Natural killer cell (primary cell): ENCODE measurements at regions not wholly inside any gene's neighbourhood (a gene's known extent, or its start where the extent isn't known, plus 50 kb on each side); places are given as distances from the start of the nearest gene placed in this dataset.
A peak's percentile ranks its signal among the peaks of the same experiment; 100 is the strongest.
"Not testable (repeated sequence)": the region's sequence is repeated elsewhere in the genome, so short reads cannot be mapped to it uniquely, and the experiment has no call there.

Experiments used
- ATAC-seq, 3 donors: fragments of 150-1000 bp in 2 of 3; fragments of 200-7000 bp in 1 of 3; cut with Tn5 transposase; 1 replicate in 1 of 3; 2 replicates in 2 of 3; pipeline ENCODE4 v1.10.0; 2021; ENCODE audit warnings: mild to moderate bottlenecking in 2 of 3, moderate library complexity in 2 of 3
- DNase-seq, 2 donors: peaks; one replicate each; pipeline versions ENCODE4 v3.0.0 to v3.0.0-alpha.2; 2013 to 2021; ENCODE audit warnings: mixed read lengths in 1 of 2
- H3K27ac ChIP-seq: one replicate; pipeline ENCODE4 v1.5.1; 2013; ENCODE audit warnings: mild to moderate bottlenecking, low read length
- H3K27me3 ChIP-seq: one replicate; pipeline ENCODE4 v1.6.1; 2013; ENCODE audit warnings: low read length; ENCODE audit not compliant: control insufficient read depth, insufficient read depth
- H3K36me3 ChIP-seq: one replicate; pipeline ENCODE4 v1.6.1; 2013; ENCODE audit warnings: low read length; ENCODE audit not compliant: control insufficient read depth, insufficient read depth
- H3K4me1 ChIP-seq: one replicate; pipeline ENCODE4 v1.6.1; 2013; ENCODE audit warnings: low read length; ENCODE audit not compliant: control insufficient read depth, insufficient read depth
- H3K4me3 ChIP-seq: one replicate; pipeline ENCODE4 v1.5.1; 2013; ENCODE audit warnings: low read length
- H3K9me3 ChIP-seq: one replicate; pipeline ENCODE4 v1.6.1; 2013; ENCODE audit warnings: low read length; ENCODE audit not compliant: control insufficient read depth, insufficient read depth
- H3K27ac Mint-ChIP-seq, 2 donors: one replicate each; pipeline ENCODE4 v1.8.0; 2022; ENCODE audit warnings: mild to moderate bottlenecking in 2 of 2, mixed read lengths in 2 of 2, moderate library complexity in 1 of 2
- H3K27me3 Mint-ChIP-seq, 2 donors: one replicate each; pipeline ENCODE4 v1.8.0; 2022; ENCODE audit warnings: low read depth in 2 of 2, mixed read lengths in 2 of 2
- H3K36me3 Mint-ChIP-seq: one replicate; pipeline ENCODE4 v1.8.0; 2022; ENCODE audit warnings: mixed read lengths
- H3K4me1 Mint-ChIP-seq, 2 donors: one replicate each; pipeline ENCODE4 v1.8.0; 2022; ENCODE audit warnings: mixed read lengths in 2 of 2
- H3K4me3 Mint-ChIP-seq: one replicate; pipeline ENCODE4 v1.8.0; 2022; ENCODE audit warnings: mild to moderate bottlenecking, moderate library complexity, mixed read lengths
- H3K9me3 Mint-ChIP-seq, 2 donors: one replicate each; pipeline ENCODE4 v1.8.0; 2022; ENCODE audit warnings: mixed read lengths in 2 of 2
- WGBS: methylation state at CpG from one replicate; pipeline ENCODE4 v1.1.7; 2013; ENCODE audit warnings: missing lambda C conversion rate; ENCODE audit not compliant: insufficient coverage; 5-methylcytosine and 5-hydroxymethylcytosine counted together
- intact Hi-C: fragments of 100-400 bp; cut with micrococcal nuclease; formaldehyde crosslinking; loops from one replicate; pipeline ENCODE4 v1.14.2; 2022
- TF ChIP-seq, protein P1 (sequence below): fragments of 200-600 bp; IDR thresholded peaks from one replicate; pipeline ENCODE4 v1.8.0; 2022; ENCODE audit warnings: antibody characterized with exemption

DNA sequence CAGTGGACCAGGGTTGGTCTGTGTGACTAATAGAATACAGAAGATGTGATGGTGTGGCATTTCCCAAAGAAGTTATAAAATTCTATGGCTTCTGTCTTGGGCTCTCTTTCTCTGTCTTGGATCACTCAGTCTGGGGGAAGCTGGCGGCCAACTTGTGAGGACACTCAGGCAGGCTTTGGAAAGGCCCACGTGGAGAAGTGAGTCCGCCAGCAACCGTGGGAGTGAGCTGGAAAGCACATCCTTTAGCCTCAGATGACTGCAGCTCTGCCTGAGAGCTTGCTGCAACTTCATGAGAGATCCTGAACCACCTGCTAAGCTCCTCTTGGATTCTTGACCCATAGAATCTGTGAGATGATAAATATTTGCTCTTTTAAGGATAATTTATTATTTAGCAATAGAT lies 72.0 kb upstream of the RASGRP1 start:
- intact Hi-C loops = no loop called here
- peaks cover 18 to 28% of the 10 kb centered on the region in 2 donors for H3K4me1 Mint-ChIP-seq

DNA sequence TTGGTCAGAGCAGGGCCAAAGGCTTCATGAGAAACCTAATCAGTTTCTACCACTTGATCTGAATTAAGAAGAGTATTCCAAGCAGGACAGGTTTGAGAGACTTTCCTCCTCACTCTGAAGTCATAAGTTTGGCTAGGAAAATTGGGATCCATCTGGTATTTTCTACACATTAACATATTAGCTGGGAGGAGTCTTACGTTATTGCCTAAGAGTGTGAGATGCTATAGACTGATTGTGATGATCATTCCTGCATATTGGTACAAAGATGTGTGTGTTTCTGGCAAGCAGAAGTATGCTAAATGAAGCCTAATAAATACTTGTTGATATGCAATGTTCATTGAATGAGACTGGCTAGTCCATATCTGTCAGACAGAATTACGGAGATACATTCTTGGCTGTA lies 73.5 kb upstream of the RASGRP1 start:
- ATAC-seq (no peak), DNase-seq (no peak)
- Histone ChIP-seq H3K27me3 (no peaks in the 10 kb centered on the region), H3K9me3 (no peaks in the 10 kb centered on the region), H3K4me1 (peaks cover 13% of the 10 kb centered on the region), H3K27ac (no peak overlapping the region), H3K36me3 (no peaks in the 10 kb centered on the region), H3K4me3 (no peak overlapping the region)
- H3K27me3 Mint-ChIP-seq = no peaks in the 10 kb centered on the region
- no peak overlapping the region for H3K4me3 Mint-ChIP-seq
- H3K4me1 Mint-ChIP-seq = peaks cover 24 to 38% of the 10 kb centered on the region in 2 donors
- 62% methylated on average over 2 of the region's 2 CpGs for WGBS
- H3K27ac Mint-ChIP-seq = no peak overlapping the region
- no peaks in the 10 kb centered on the region for H3K36me3 Mint-ChIP-seq
- TF ChIP-seq, protein P1, sequence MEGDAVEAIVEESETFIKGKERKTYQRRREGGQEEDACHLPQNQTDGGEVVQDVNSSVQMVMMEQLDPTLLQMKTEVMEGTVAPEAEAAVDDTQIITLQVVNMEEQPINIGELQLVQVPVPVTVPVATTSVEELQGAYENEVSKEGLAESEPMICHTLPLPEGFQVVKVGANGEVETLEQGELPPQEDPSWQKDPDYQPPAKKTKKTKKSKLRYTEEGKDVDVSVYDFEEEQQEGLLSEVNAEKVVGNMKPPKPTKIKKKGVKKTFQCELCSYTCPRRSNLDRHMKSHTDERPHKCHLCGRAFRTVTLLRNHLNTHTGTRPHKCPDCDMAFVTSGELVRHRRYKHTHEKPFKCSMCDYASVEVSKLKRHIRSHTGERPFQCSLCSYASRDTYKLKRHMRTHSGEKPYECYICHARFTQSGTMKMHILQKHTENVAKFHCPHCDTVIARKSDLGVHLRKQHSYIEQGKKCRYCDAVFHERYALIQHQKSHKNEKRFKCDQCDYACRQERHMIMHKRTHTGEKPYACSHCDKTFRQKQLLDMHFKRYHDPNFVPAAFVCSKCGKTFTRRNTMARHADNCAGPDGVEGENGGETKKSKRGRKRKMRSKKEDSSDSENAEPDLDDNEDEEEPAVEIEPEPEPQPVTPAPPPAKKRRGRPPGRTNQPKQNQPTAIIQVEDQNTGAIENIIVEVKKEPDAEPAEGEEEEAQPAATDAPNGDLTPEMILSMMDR = no peak
- peaks cover 0 to 2% of the 10 kb centered on the region in 2 donors for H3K9me3 Mint-ChIP-seq
- intact Hi-C loops = no loop called here

More for the DNA sequence above, 72.0 kb upstream of the RASGRP1 start:
- no peaks in the 10 kb centered on the region for H3K36me3 ChIP-seq
- H3K27ac ChIP-seq = no peak overlapping the region
- H3K9me3 ChIP-seq = no peaks in the 10 kb centered on the region
- ATAC-seq (no peak), DNase-seq (no peak)
- peaks cover 8% of the 10 kb centered on the region for H3K4me1 ChIP-seq
- no peak overlapping the region for H3K4me3 ChIP-seq
- H3K9me3 Mint-ChIP-seq = peaks cover 0 to 2% of the 10 kb centered on the region in 2 donors
- no peaks in the 10 kb centered on the region for H3K36me3 Mint-ChIP-seq
- no peaks in the 10 kb centered on the region for H3K27me3 ChIP-seq
- TF ChIP-seq, protein P1 = no peak
- 94% methylated on average over 4 of the region's 4 CpGs for WGBS
- H3K27ac Mint-ChIP-seq = no peak overlapping the region
- no peaks in the 10 kb centered on the region for H3K27me3 Mint-ChIP-seq
- no peak overlapping the region for H3K4me3 Mint-ChIP-seq

DNA sequence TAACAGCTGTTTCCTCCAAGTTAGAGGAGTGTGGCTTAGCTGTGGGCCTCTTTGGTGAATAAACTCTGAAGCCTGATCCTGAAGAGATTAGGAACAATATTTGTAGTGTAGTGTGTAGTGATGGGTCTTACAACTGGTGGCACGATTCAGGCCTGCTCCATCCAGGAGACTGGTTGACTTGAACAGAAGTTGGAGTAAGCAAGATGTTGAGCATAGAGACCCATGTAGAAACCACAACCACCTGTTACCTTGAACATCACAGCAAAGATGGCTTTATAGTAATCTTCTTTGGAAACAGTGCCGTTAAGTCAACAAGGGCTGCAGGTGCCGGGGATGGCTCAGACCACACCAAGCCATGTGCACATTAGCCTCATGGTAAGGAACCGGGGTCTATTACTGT lies 74.2 kb upstream of the RASGRP1 start:
- intact Hi-C loops = no loop called here
- ATAC-seq (peak in 1 of 3 donors; percentile 38), DNase-seq (peak in 1 of 2 donors; percentile 23)
- Histone ChIP-seq H3K36me3 (no peaks in the 10 kb centered on the region), H3K27me3 (no peaks in the 10 kb centered on the region), H3K4me3 (no peak overlapping the region), H3K27ac (no peak overlapping the region), H3K9me3 (no peaks in the 10 kb centered on the region), H3K4me1 (peaks cover 13% of the 10 kb centered on the region)
- H3K4me1 Mint-ChIP-seq = peaks cover 31 to 44% of the 10 kb centered on the region in 2 donors
- TF ChIP-seq, protein P1 = no peak
- no peak overlapping the region for H3K27ac Mint-ChIP-seq
- WGBS = 26% methylated on average over 4 of the region's 4 CpGs
- peaks cover 0 to 2% of the 10 kb centered on the region in 2 donors for H3K9me3 Mint-ChIP-seq
- no peak overlapping the region for H3K4me3 Mint-ChIP-seq
- H3K27me3 Mint-ChIP-seq = no peaks in the 10 kb centered on the region
- no peaks in the 10 kb centered on the region for H3K36me3 Mint-ChIP-seq

DNA sequence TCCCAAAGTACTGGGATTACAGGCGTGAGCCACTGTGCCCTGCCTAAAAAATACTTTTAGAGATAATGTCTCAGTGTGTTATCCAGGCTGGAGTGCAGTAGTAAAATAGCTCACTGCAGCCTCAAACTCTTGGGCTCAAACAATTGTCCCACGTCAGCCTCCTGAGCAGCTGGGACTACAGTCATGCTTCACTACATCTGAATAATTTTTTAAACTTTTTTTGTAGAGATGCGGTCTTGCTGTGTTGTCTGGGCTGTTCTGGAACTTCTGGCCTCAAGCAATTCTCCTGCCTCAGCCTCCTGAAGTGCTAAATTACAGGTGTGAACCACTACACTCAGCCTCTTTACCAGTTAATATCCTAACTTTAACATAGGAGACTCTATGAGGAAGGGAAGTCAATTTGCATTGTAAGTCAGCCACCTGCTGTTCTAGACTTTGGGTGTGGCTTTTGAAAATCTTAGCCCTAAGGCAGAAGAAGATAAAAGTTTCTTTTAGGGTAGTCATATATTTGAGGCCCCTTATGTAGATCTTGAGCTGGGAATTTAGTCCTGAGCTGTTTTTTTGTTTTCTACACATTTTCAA lies 78.2 kb upstream of the RASGRP1 start:
- Mint-ChIP-seq H3K27ac (no peak overlapping the region), H3K27me3 (no peaks in the 10 kb centered on the region), H3K4me1 (peaks cover 39 to 50% of the 10 kb centered on the region in 2 donors), H3K4me3 (peak overlapping the region; percentile 22), H3K36me3 (no peaks in the 10 kb centered on the region), H3K9me3 (no peaks in the 10 kb centered on the region)
- Histone ChIP-seq H3K4me1 (peaks cover 19% of the 10 kb centered on the region), H3K4me3 (no peak overlapping the region), H3K27ac (no peak overlapping the region), H3K27me3 (no peaks in the 10 kb centered on the region), H3K36me3 (no peaks in the 10 kb centered on the region), H3K9me3 (no peaks in the 10 kb centered on the region)
- ATAC-seq (no peak), DNase-seq (peak in 1 of 2 donors; percentile 26)
- TF ChIP-seq, protein P1 = no peak
- intact Hi-C loops = no loop called here
- 86% methylated on average over 3 of the region's 3 CpGs for WGBS

DNA sequence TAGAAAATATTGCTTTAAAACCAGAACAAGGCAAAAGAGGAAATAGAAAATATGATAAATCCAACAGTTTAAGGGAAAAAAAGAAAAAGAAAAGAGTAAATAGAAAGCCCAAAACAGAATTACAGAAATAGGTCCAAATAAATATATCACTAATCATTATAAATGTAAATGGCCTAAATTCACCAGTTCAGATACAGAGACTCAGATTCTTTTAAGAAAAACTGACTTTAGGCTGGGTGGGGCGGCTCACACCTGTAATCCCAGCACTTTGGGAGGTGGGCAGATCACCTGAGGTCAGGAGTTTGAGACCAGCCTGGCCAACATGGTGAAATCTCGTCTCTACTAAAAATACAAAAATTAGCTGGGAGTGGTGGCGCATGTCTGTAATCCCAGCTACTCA lies 79.7 kb upstream of the RASGRP1 start:
- H3K27ac ChIP-seq, H3K27ac Mint-ChIP-seq, H3K36me3 Mint-ChIP-seq, H3K27me3 ChIP-seq, H3K27me3 Mint-ChIP-seq, H3K4me3 Mint-ChIP-seq, H3K9me3 ChIP-seq, H3K9me3 Mint-ChIP-seq, DNase-seq, H3K4me3 ChIP-seq, ATAC-seq, H3K36me3 ChIP-seq, intact Hi-C loops: not testable (repeated sequence)
- H3K4me1 ChIP-seq = peaks cover 15% of the 10 kb centered on the region
- H3K4me1 Mint-ChIP-seq = peaks cover 40 to 49% of the 10 kb centered on the region in 2 donors
- 96% methylated on average over 3 of the region's 3 CpGs for WGBS
